Lower lobe of right lung (tissue), 2 donors: ENCODE measurements at regions not wholly inside any gene's neighbourhood (a gene's known extent, or its start where the extent isn't known, plus 50 kb on each side); places are given as distances from the start of the nearest gene placed in this dataset.
A peak's percentile ranks its signal among the peaks of the same experiment; 100 is the strongest.

Experiments
- ATAC-seq, 2 donors: fragments of 200-7000 bp; cut with Tn5 transposase; one replicate each; pipeline ENCODE4 v1.9.1; 2020 to 2022; ENCODE audit warnings: mild to moderate bottlenecking in 2 of 2, moderate library complexity in 2 of 2
- DNase-seq: peaks from one replicate; pipeline ENCODE4 v3.0.0-alpha.2; 2020
- H3K27ac ChIP-seq: fragments of 200-600 bp; one replicate; pipeline ENCODE4 v1.8.0; 2022
- H3K27me3 ChIP-seq: fragments of 200-600 bp; one replicate; pipeline ENCODE4 v1.8.0; 2022; ENCODE audit warnings: low read depth
- H3K36me3 ChIP-seq: fragments of 200-600 bp; one replicate; pipeline ENCODE4 v1.8.0; 2022; ENCODE audit warnings: mild to moderate bottlenecking
- H3K4me1 ChIP-seq: fragments of 200-600 bp; one replicate; pipeline ENCODE4 v1.8.0; 2022
- H3K4me3 ChIP-seq: fragments of 200-600 bp; one replicate; pipeline ENCODE4 v1.8.0; 2022; ENCODE audit warnings: mild to moderate bottlenecking
- H3K9me3 ChIP-seq: fragments of 200-600 bp; one replicate; pipeline ENCODE4 v1.8.0; 2022
- intact Hi-C: fragments of 100-400 bp; cut with DNase I; formaldehyde crosslinking; loops from one replicate; pipeline ENCODE4 v1.11.0; 2022
- TF ChIP-seq, protein P1 (sequence below): fragments of 200-600 bp; IDR thresholded peaks from one replicate; pipeline ENCODE4 v1.8.0; 2022; ENCODE audit warnings: antibody characterized with exemption, mild to moderate bottlenecking
- donor health status: DM: no; HTN: yes; CAD: no; lungs with severe emphysema.

DNA sequence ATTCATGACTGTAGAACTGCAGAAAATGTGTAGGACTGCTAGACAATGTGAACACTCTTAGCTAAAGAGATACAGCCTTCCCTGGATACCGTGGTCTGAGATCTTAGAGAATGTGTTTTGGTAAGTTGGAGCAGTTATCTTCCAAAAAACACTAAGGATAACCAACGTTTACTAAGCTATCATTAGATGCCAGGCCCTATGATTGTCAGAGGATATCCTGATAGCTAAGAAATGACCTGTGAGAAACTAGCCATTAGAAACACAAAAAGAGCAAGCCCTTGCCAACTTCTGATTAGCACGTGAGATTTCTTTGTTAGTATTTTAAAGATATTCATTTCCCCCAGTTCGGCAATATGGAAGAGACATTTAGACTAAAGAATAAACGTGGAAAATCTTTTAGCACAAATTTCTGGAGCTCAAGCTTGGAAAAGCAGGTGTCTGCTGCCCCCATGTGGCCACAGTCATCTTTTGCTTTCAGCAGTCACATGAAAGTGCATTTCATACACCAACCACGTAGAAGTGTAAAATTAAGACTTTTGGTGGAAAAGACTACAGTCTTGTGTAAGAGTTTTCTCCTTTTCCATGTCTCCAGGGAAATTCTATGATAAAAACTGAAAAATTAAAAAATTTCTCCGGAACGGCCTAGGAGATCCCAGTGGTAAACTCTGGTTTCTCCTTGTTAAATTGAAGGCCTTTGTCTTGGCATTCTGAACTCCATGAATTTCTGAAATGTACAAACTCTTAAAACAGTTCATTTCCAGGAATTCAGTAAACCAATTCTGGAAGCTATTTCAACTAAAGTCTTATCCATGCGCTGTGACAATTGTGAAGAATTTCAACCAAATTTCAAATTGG, 136.4 kb downstream of the ZNF674 start:
- no peaks in the 10 kb centered on the region for H3K27me3 ChIP-seq
- peak; percentile 63 for DNase-seq
- no peak overlapping the region for H3K27ac ChIP-seq
- H3K4me1 ChIP-seq = no peaks in the 10 kb centered on the region
- TF ChIP-seq, protein P1, sequence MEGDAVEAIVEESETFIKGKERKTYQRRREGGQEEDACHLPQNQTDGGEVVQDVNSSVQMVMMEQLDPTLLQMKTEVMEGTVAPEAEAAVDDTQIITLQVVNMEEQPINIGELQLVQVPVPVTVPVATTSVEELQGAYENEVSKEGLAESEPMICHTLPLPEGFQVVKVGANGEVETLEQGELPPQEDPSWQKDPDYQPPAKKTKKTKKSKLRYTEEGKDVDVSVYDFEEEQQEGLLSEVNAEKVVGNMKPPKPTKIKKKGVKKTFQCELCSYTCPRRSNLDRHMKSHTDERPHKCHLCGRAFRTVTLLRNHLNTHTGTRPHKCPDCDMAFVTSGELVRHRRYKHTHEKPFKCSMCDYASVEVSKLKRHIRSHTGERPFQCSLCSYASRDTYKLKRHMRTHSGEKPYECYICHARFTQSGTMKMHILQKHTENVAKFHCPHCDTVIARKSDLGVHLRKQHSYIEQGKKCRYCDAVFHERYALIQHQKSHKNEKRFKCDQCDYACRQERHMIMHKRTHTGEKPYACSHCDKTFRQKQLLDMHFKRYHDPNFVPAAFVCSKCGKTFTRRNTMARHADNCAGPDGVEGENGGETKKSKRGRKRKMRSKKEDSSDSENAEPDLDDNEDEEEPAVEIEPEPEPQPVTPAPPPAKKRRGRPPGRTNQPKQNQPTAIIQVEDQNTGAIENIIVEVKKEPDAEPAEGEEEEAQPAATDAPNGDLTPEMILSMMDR = peak; percentile 69
- no peak overlapping the region for H3K4me3 ChIP-seq
- ATAC-seq = peak in 1 of 2 donors; percentile 62
- H3K36me3 ChIP-seq = no peaks in the 10 kb centered on the region
- H3K9me3 ChIP-seq = no peaks in the 10 kb centered on the region
- intact Hi-C loops = no loop called here

GRCh38 chrX:46407753-46408130, 137.5 kb downstream of the ZNF674 start:
- no peaks in the 10 kb centered on the region for H3K27me3 ChIP-seq
- no peaks in the 10 kb centered on the region for H3K9me3 ChIP-seq
- TF ChIP-seq, protein P1 = no peak
- H3K27ac ChIP-seq = no peak overlapping the region
- ATAC-seq (no peak), DNase-seq (no peak)
- H3K36me3 ChIP-seq = no peaks in the 10 kb centered on the region
- H3K4me1 ChIP-seq = no peaks in the 10 kb centered on the region
- no peak overlapping the region for H3K4me3 ChIP-seq
- intact Hi-C loops = no loop called here

GRCh38 chrX:46407036-46407752, 138.0 kb downstream of the ZNF674 start:
- H3K27me3 ChIP-seq = no peaks in the 10 kb centered on the region
- no peaks in the 10 kb centered on the region for H3K36me3 ChIP-seq
- H3K27ac ChIP-seq = no peak overlapping the region
- ATAC-seq = no peak
- intact Hi-C loops = no loop called here
- H3K4me3 ChIP-seq = no peak overlapping the region
- H3K9me3 ChIP-seq = no peaks in the 10 kb centered on the region
- H3K4me1 ChIP-seq = no peaks in the 10 kb centered on the region
- TF ChIP-seq, protein P1 = no peak
- no peak for DNase-seq

DNA sequence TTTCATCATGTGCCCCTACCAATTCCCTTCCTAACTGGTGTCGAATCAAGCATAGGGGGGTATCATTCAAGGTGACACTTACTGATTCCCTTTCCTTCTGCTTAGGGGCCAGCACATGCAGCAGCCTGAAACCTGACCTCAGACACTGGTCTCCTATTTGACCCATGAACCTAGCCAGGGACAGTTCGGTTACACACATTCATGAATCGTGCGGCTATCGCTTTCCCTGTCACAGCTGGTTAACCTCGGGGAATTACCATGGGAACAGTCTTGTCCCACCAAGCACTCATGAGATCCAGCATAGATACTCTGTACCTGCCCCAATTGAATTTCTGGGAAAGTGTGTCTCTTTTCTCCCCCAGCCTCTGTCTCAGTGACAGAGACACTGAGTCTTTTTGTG, 140.4 kb downstream of the ZNF674 start:
- TF ChIP-seq, protein P1 = no peak
- intact Hi-C loops = no loop called here
- no peak overlapping the region for H3K4me3 ChIP-seq

DNA sequence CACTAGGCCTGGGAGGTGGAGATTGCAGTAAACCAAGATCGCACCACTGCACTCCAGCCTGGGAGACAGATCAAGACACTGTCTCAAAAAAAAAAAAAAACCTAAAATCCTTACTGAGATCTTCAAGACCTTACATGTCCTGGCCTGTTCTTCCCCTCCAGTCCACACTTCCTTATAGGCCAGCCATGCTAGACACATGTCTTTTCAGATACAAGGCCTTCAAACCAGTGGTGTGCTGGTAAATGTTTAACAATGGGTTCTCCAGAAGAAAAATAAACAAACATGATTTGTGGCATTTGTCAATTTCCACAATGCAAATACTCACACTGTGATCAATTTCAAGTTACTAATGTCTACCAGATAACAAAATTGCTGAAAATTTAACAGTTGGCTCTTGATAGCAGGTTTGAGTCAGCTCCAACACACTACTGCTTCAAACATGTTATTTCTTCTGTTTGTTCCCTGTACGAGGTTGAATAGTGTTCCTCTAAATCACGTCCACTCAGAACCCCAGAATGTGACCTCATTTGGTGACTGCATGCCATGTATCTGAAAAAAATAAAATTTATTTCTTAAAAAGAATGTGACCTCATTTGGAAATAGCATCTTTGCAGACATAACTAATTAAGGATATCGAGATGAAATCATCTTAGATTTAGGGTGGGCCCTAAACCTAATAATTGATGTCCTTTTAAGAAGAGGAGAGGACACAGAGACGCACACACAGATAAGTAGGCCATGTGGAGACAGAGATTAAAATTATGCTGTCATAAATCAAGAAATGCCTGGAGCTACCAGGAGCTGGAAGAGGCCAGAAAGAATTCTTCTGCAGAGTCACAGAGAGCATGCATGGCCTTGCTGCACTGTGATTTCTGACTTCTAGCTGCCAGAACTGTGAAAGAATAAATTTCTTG, 144.4 kb downstream of the ZNF674 start:
- H3K36me3 ChIP-seq = no peaks in the 10 kb centered on the region
- ATAC-seq (no peak), DNase-seq (no peak)
- no peaks in the 10 kb centered on the region for H3K9me3 ChIP-seq
- H3K27me3 ChIP-seq = no peaks in the 10 kb centered on the region
- intact Hi-C loops = no loop called here
- H3K27ac ChIP-seq = no peak overlapping the region
- no peak overlapping the region for H3K4me3 ChIP-seq
- H3K4me1 ChIP-seq = no peaks in the 10 kb centered on the region
- TF ChIP-seq, protein P1 = no peak

More for the DNA sequence above, 140.4 kb downstream of the ZNF674 start:
- DNase-seq (no peak), ATAC-seq (no peak)
- Histone ChIP-seq H3K4me1 (no peaks in the 10 kb centered on the region), H3K27me3 (no peaks in the 10 kb centered on the region), H3K27ac (no peak overlapping the region), H3K36me3 (no peaks in the 10 kb centered on the region), H3K9me3 (no peaks in the 10 kb centered on the region)
